ENCODE measurements at regions not wholly inside any gene's neighbourhood (a gene's known extent, or its start where the extent isn't known, plus 50 kb on each side); places are given as distances from the start of the nearest gene placed in this dataset.

- Histone ChIP-seq H3K4me1 (no peaks in the 10 kb centered on the region), H3K27ac (no peak overlapping the region), H3K36me3 (no peaks in the 10 kb centered on the region), H3K9me3 (peaks cover 0 to 15% (median 0%) of the 10 kb centered on the region in 11 donors), H3K4me3 (no peak overlapping the region), H3K27me3 (no peaks in the 10 kb centered on the region)
- TF ChIP-seq, protein P1, sequence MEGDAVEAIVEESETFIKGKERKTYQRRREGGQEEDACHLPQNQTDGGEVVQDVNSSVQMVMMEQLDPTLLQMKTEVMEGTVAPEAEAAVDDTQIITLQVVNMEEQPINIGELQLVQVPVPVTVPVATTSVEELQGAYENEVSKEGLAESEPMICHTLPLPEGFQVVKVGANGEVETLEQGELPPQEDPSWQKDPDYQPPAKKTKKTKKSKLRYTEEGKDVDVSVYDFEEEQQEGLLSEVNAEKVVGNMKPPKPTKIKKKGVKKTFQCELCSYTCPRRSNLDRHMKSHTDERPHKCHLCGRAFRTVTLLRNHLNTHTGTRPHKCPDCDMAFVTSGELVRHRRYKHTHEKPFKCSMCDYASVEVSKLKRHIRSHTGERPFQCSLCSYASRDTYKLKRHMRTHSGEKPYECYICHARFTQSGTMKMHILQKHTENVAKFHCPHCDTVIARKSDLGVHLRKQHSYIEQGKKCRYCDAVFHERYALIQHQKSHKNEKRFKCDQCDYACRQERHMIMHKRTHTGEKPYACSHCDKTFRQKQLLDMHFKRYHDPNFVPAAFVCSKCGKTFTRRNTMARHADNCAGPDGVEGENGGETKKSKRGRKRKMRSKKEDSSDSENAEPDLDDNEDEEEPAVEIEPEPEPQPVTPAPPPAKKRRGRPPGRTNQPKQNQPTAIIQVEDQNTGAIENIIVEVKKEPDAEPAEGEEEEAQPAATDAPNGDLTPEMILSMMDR (IDR thresholded peaks at IDR 0.05), result no peak
- no peak for ATAC-seq
- intact Hi-C loops (cut with DNase I), result no loop called here
- no peak for DNase-seq
- 79 to 88% methylated on average over 9 of the region's 9 CpGs for WGBS, 2 donors
These were observed 387.7 kb downstream of the NXPE2 start for GRCh38 chr11:115065830-115066664.

GRCh38 chr11:115067471-115067870, 389.1 kb downstream of the NXPE2 start:
- Histone ChIP-seq H3K36me3 (no peaks in the 10 kb centered on the region), H3K27ac (no peak overlapping the region), H3K9me3 (peaks cover 0 to 15% (median 0%) of the 10 kb centered on the region in 11 donors), H3K4me1 (no peaks in the 10 kb centered on the region), H3K27me3 (no peaks in the 10 kb centered on the region), H3K4me3 (no peak overlapping the region)
- TF ChIP-seq, protein P1 (IDR thresholded peaks at IDR 0.05), result no peak
- WGBS, 2 donors, result 52 to 69% methylated on average over 1 of the region's 1 CpG
- intact Hi-C loops (cut with DNase I), result no loop called here
- no peak for DNase-seq
- ATAC-seq, result no peak

GRCh38 chr11:115067900-115068530, 389.7 kb downstream of the NXPE2 start:
- no peak overlapping the region for H3K27ac ChIP-seq
- no peaks in the 10 kb centered on the region for H3K36me3 ChIP-seq
- intact Hi-C loops (cut with DNase I), result no loop called here
- DNase-seq, result no peak
- no peak for ATAC-seq
- H3K27me3 ChIP-seq, result no peaks in the 10 kb centered on the region
- H3K4me3 ChIP-seq, result no peak overlapping the region
- 64 to 83% methylated on average over 9 of the region's 9 CpGs for WGBS, 2 donors
- no peaks in the 10 kb centered on the region for H3K4me1 ChIP-seq
- peaks cover 0 to 15% (median 0%) of the 10 kb centered on the region in 11 donors for H3K9me3 ChIP-seq
- TF ChIP-seq, protein P1 (IDR thresholded peaks at IDR 0.05), result no peak

DNA sequence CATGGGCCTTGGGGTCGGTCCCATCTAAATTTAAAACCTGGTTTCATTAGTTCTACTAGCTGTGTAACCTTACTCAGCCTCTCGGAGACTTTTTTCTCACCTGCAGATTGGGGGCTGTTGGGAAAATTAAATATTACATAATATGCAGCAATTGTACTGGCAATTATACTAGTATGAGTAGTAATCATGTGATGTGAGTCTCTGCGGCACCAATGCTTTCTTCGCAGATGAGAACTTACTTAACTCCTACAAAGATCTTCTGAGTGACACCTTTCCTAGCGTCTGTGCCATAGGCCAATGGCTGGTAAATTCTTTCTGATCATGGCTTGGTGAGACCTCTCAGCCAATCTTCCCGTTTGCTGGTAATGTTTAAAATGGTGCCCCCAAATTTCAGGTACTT, 391.3 kb downstream of the NXPE2 start:
- ATAC-seq, result no peak
- WGBS, 2 donors, result 89 to 90% methylated on average over 6 of the region's 6 CpGs
- H3K4me1 ChIP-seq, result no peaks in the 10 kb centered on the region
- DNase-seq, result no peak
- TF ChIP-seq, protein P1 (IDR thresholded peaks at IDR 0.05), result no peak
- intact Hi-C loops (cut with DNase I), result no loop called here
- H3K4me3 ChIP-seq, result no peak overlapping the region
- no peak overlapping the region for H3K27ac ChIP-seq
- H3K27me3 ChIP-seq, result no peaks in the 10 kb centered on the region
- H3K36me3 ChIP-seq, result no peaks in the 10 kb centered on the region
- peaks cover 0 to 14% (median 0%) of the 10 kb centered on the region in 11 donors for H3K9me3 ChIP-seq

Data from heart right ventricle (tissue), 16 donors.